Ovary (tissue), 7 donors: ENCODE measurements at regions not wholly inside any gene's neighbourhood (a gene's known extent, or its start where the extent isn't known, plus 50 kb on each side); places are given as distances from the start of the nearest gene placed in this dataset.

Experiments used
- DNase-seq, 5 donors: peaks; one replicate each; pipeline ENCODE4 v3.0.0-alpha.2; 2019 to 2020
- H3K27ac ChIP-seq, 2 donors: fragments of 200-600 bp; one replicate each; pipeline versions ENCODE4 v1.5.1 to v1.8.0; 2019 to 2022
- H3K27me3 ChIP-seq: fragments of 200-600 bp; one replicate; pipeline ENCODE4 v1.8.0; 2022
- H3K36me3 ChIP-seq: fragments of 200-600 bp; sonication (generic); one replicate; pipeline ENCODE4 v1.5.1; 2019
- H3K4me1 ChIP-seq: one replicate; pipeline ENCODE4 v1.8.1; 2013; ENCODE audit warnings: mild to moderate bottlenecking, moderate library complexity; ENCODE audit not compliant: insufficient read depth
- H3K4me3 ChIP-seq: fragments of 200-600 bp; sonication (generic); one replicate; pipeline ENCODE4 v1.5.1; 2017
- H3K9me3 ChIP-seq, 2 donors: fragments of 200-600 bp in 1 of 2; sonication (generic) in 1 of 2; one replicate each; pipeline versions ENCODE4 v1.5.1 to v1.8.1; 2013 to 2019; ENCODE audit warnings: mild to moderate bottlenecking in 1 of 2, moderate library complexity in 1 of 2
- CTCF ChIP-seq, 3 donors: fragments of 450-650 bp in 2 of 3; fragments of 200-600 bp in 1 of 3; IDR thresholded peaks; one replicate each; pipeline versions ENCODE4 v1.5.1 to v1.8.0; 2016 to 2022; ENCODE audit warnings: antibody characterized with exemption in 3 of 3, mild to moderate bottlenecking in 1 of 3
- EP300 ChIP-seq: sonication (generic); formaldehyde crosslinking; IDR thresholded peaks from one replicate; pipeline ENCODE4 v1.6.1; 2017; ENCODE audit warnings: antibody characterized with exemption
- POLR2A ChIP-seq: fragments of 450-650 bp; IDR thresholded peaks from one replicate; pipeline ENCODE4 v1.6.1; 2017; ENCODE audit warnings: antibody characterized with exemption, mild to moderate bottlenecking, moderate library complexity
- WGBS, 3 donors: extraction: QIAGEN DNeasy Blood & Tissue Kit in 1 of 3; methylation state at CpG; one replicate each; pipeline versions ENCODE4 v1.1.5 to v1.1.7; 2013 to 2017; 5-methylcytosine and 5-hydroxymethylcytosine counted together
- intact Hi-C, 4 donors: fragments of 100-400 bp; cut with DNase I; formaldehyde crosslinking; loops; one replicate each; pipeline versions ENCODE4 v1.11.0 to v1.15.1; 2022 to 2023
- donor health status: DM: no; HTN: no; CAD: no; lungs with moderate emphysema.
- donor health status: DM: no; HTN: no; CAD: no.
- donor health status: Bipolar disorder and iron deficiency.
- donor health status: DM: no; HTN: no; CAD: no.
- donor health status: DM: yes; HTN: yes; CAD: no.

GRCh38 chr14:85895603-85896002 is 365.7 kb downstream of the FLRT2 start:
- intact Hi-C loops, result no loop called here
- WGBS, 3 donors, result 73 to 89% (median 81%) methylated on average over 1 of the region's 1 CpG

DNA sequence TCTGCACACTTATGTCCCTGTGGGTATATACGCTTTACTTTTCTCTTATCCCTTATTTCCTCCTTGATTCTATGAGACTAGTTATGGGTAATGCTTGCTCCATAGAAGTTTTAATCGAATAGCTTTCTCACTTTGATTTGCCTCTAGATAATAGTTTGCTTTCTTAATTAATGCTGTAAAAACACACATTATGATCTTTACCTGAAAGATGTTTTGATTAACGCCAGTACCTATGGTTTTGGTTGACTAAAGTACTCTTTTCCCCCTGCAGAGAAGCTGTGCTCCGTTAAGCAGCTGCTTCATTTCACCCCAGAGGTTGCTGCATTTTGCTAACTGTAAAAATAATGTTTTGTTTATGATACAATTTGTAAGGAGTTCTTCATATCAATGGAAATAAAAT is 362.3 kb downstream of the FLRT2 start:
- WGBS, 3 donors, result 26 to 40% (median 29%) methylated on average over 4 of the region's 4 CpGs
- TF ChIP-seq EP300 (no peak), POLR2A (no peak), CTCF (IDR thresholded peaks at IDR 0.05) (no peak)
- H3K27ac ChIP-seq, result no peak overlapping the region

More at GRCh38 chr14:85895603-85896002, 365.7 kb downstream of the FLRT2 start:
- Histone ChIP-seq H3K4me1 (no peaks in the 10 kb centered on the region), H3K4me3 (no peak overlapping the region), H3K27ac (no peak overlapping the region), H3K27me3 (no peaks in the 10 kb centered on the region), H3K9me3 (no peaks in the 10 kb centered on the region), H3K36me3 (no peaks in the 10 kb centered on the region)
- TF ChIP-seq EP300, result no peak
- TF ChIP-seq POLR2A, result no peak
- no peak for TF ChIP-seq CTCF (IDR thresholded peaks at IDR 0.05)
- DNase-seq, result no peak

DNA sequence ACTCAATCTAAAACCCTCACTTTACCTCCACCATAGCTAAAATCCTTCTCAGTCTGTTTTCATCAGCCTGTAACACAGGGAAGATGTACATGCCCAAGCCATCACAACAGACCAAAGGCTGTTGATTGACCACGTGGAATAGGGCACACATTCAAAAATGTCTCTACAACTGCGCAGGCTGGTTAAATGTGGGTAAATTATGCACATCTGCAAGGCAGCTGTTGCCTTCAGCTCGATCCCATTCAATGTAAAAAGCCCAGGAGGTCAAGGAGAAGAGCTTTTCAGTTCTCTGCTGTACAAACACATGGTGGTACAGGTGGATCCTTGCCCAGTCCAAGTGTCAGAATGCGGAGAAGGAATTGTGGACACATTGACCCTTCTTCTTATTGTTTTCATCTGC is 354.0 kb downstream of the FLRT2 start:
- DNase-seq, result no peak
- Histone ChIP-seq H3K9me3 (no peaks in the 10 kb centered on the region), H3K4me3 (no peak overlapping the region), H3K27ac (no peak overlapping the region), H3K36me3 (no peaks in the 10 kb centered on the region), H3K4me1 (no peaks in the 10 kb centered on the region), H3K27me3 (no peaks in the 10 kb centered on the region)
- no peak for TF ChIP-seq EP300
- no peak for TF ChIP-seq CTCF (IDR thresholded peaks at IDR 0.05)
- no peak for TF ChIP-seq POLR2A
- intact Hi-C loops, result no loop called here
- 17 to 43% (median 19%) methylated on average over 4 of the region's 4 CpGs for WGBS, 3 donors

More for the DNA sequence above, 362.3 kb downstream of the FLRT2 start:
- Histone ChIP-seq H3K9me3 (no peaks in the 10 kb centered on the region), H3K36me3 (no peaks in the 10 kb centered on the region), H3K4me1 (no peaks in the 10 kb centered on the region), H3K27me3 (no peaks in the 10 kb centered on the region), H3K4me3 (no peak overlapping the region)
- DNase-seq, result no peak
- intact Hi-C loops, result no loop called here

DNA sequence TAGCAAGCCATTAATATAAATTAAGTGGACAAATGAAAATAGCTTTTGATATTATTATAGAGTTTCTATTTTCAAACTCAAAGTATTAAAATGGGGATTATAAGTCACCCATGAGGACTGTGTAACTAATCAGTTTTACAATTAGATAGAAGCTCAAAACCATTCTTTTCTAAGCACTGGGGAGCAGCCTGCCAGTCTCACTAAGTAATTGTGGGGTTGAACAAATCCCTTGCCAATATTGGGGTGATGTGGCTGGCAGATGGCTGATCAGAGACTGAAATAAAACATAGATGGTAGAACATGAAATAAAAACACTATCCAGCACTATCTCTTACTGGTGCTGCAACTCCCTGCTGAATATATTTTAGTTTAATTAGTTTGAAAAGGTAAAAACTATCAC is 353.2 kb downstream of the FLRT2 start:
- no peak for TF ChIP-seq EP300
- no peak for TF ChIP-seq POLR2A
- no peak for TF ChIP-seq CTCF (IDR thresholded peaks at IDR 0.05)
- Histone ChIP-seq H3K27ac (no peak overlapping the region), H3K36me3 (no peaks in the 10 kb centered on the region), H3K9me3 (no peaks in the 10 kb centered on the region), H3K4me3 (no peak overlapping the region), H3K4me1 (no peaks in the 10 kb centered on the region), H3K27me3 (no peaks in the 10 kb centered on the region)
- no peak for DNase-seq
- intact Hi-C loops, result no loop called here

GRCh38 chr14:85881935-85882334 is 352.0 kb downstream of the FLRT2 start:
- 95 to 100% (median 97%) methylated on average over 2 of the region's 2 CpGs for WGBS, 3 donors
- Histone ChIP-seq H3K9me3 (no peaks in the 10 kb centered on the region), H3K4me1 (no peaks in the 10 kb centered on the region), H3K4me3 (no peak overlapping the region), H3K27ac (no peak overlapping the region), H3K27me3 (no peaks in the 10 kb centered on the region), H3K36me3 (no peaks in the 10 kb centered on the region)
- TF ChIP-seq CTCF (IDR thresholded peaks at IDR 0.05) (no peak), EP300 (no peak), POLR2A (no peak)
- DNase-seq, result no peak
- intact Hi-C loops, result no loop called here
